Medulla oblongata (tissue), 1 donor: ENCODE measurements at regions not wholly inside any gene's neighbourhood (a gene's known extent, or its start where the extent isn't known, plus 50 kb on each side); places are given as distances from the start of the nearest gene placed in this dataset.
A peak's percentile ranks its signal among the peaks of the same experiment; 100 is the strongest.
"Not testable (repeated sequence)": the region's sequence is repeated elsewhere in the genome, so short reads cannot be mapped to it uniquely, and the experiment has no call there.

Experiments
- DNase-seq: peaks from one replicate; pipeline ENCODE4 v3.0.0-alpha.2; 2015; ENCODE audit errors: extremely low spot score

DNA sequence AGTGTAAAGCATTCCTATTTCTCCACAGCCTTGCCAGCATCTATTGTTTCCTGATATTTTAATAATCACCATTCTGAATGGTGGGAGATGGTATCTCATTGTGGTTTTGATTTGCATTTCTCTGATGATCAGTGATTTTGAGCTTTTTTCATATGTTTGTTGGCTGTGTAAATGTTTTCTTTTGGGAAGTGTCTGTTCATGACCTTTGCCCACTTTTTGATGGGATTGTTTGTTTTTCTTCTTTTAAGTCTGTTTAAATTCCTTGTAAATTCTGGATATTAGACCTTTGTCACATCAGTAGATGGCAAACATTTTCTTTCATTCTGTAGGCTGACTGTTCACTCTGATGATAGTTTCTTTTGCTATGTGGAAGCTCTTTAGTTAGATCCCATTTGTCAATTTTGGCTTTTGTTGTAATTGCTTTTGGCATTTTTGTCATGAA is 461.5 kb upstream of the GCFC2 start:
- not testable (repeated sequence) for DNase-seq

GRCh38 chr2:76170856-76171255 is 460.1 kb upstream of the GCFC2 start:
- DNase-seq, result no peak

DNA sequence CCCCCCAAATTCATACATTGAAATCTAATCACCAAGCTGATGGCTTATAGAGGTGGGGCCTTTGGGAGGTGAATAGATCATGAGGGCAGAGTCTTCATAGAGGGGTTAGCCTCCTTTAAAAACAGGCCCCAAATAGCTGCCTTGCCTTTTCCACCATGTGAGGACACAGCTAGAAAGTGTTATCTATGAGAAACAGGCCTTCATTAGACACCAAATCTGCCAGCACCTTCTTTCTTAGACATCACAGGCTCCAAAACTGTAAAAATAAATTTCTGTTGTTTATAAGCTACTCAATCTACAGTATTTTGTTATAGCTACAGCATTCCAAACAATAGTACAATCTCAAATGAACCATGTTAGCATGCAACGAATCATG is 459.3 kb upstream of the GCFC2 start:
- DNase-seq, result no peak

DNA sequence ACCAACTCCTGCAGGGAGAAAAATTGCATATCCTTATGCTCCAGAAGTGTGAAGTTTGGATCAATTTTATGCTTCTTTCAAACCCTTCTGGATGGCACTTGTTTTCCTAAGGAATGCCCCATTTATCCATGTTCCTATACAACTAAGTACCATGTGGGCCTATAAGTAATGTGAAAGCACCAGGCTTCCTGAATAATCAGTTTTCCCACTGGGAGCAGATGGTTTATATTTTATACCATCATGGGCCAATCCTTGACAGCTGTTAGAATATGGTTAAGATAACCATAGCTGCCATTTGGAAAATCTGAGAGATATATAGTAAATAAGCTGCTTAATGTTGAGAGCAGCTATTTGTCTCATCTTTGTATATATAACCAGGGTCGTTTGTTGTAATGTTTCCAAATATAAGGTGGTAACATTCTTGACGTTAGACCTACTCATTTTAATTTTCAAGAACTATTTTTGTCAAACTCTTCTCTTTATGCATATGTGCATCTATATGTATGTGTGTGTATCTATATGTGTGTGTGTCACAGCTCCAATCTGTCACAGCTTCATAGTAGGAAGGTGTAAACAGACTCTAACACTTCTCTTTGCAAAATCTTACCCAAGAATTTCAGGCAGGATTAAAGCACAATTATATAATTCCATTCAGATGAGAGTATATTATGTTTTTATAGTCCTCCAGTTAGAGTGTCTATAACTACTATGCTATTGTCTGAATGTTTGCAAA is 458.7 kb upstream of the GCFC2 start:
- DNase-seq, result no peak

GRCh38 chr2:76163860-76164259 is 453.1 kb upstream of the GCFC2 start:
- DNase-seq, result no peak

GRCh38 chr2:76160670-76161069 is 450.0 kb upstream of the GCFC2 start:
- DNase-seq, result no peak

- DNase-seq, result no peak
These were observed 448.4 kb upstream of the GCFC2 start for GRCh38 chr2:76159042-76159648.

- DNase-seq, result no peak
These were observed 446.8 kb upstream of the GCFC2 start for GRCh38 chr2:76157531-76157930.

DNA sequence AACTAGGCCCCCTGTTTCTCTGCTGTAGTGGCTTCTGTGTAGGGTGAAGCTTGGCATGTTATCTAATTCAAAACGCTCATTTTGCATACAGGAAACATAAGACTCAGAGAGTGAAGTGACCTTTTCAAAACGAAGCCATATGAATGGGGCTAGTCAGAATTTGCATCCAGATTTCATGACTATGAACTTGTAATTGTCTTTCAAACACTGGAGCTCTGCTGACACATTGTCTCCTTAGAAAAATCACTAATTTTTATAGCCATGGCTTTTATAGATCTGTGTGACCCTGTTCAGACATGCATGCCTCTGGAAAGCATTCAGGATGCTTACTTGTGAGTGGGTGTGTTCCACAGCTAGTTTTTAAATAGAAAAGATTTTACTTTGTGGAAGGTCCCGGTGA is 444.3 kb upstream of the GCFC2 start:
- no peak for DNase-seq

- no peak for DNase-seq
These were observed 439.1 kb upstream of the GCFC2 start for GRCh38 chr2:76149846-76150245.

DNA sequence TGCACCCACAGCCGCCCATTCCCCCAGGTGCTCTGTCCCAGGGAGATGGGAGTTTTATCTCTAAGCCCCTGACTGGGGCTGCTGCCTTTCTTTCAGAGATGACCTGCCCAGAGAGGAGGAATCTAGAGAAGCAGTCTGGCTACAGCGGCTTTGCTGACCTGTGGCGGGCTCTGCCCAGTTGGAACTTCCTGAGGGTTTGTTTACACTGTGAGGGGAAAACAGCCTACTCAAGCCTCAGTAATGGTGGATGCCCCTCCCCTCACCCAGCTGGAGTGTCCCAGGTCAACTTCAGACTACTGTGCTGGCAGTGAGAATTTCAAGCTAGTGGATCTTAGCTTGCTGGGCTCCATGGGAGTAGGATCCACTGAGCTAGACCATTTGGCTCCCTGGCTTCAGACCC is 428.6 kb upstream of the GCFC2 start:
- not testable (repeated sequence) for DNase-seq

- no peak for DNase-seq
These were observed 417.9 kb upstream of the GCFC2 start for GRCh38 chr2:76128622-76129021.

- peak; percentile 40 for DNase-seq
These were observed 409.5 kb upstream of the GCFC2 start for GRCh38 chr2:76120176-76120575.

GRCh38 chr2:76089683-76090082 is 379.0 kb upstream of the GCFC2 start:
- DNase-seq, result no peak

GRCh38 chr2:76083248-76083647 is 372.5 kb upstream of the GCFC2 start:
- no peak for DNase-seq

- DNase-seq, result no peak
These were observed 371.8 kb upstream of the GCFC2 start for GRCh38 chr2:76082509-76082908.

GRCh38 chr2:76080154-76080553 is 369.4 kb upstream of the GCFC2 start:
- no peak for DNase-seq

GRCh38 chr2:76075126-76075525 is 364.4 kb upstream of the GCFC2 start:
- DNase-seq, result no peak

DNA sequence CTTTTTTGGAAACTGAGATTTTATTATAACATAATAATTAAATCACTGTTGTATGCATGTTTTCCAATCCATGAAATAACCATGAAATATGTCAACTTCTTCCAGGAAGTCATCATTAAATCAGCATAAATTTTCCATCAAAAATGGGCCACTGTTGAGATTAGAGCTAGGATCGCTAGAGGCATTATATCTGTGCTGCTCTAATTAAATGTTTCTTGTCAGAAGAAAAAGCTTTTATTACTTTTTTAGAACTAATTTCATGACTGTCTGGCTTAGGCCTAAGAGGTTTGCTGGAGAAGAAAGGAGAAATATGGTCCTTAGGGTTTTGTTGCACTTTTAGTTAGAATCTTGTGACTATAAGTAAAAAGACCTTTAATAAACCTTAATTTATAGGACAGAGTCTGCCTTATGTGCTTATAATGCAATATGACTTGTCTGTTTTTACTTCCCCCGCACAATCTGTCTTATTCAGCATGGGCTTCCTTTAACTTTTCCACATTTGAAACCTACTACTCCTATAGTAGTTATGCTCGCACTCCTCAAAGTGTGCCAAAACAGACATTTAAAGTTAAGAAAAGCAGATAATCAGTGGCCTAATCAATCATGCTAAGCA is 363.4 kb upstream of the GCFC2 start:
- DNase-seq, result no peak

DNA sequence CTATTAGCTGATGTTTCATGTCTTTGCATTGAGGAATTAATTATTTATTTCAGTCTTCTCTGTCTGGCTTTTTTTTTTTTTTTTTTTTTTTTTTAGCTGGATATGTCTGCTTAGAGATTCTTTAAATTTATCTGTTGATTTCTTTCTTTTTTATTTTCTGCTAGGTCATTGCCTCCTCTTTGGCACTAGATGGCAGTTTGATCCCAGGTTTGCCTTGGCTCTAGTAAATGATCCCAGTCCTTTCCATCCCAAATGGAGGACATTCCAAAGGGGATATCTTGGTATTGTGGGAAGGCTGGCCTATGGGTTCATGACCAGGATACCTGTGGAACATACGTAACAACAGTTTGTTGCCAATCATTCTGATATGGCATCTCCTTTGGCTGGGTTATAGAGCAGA is 339.5 kb upstream of the GCFC2 start:
- no peak for DNase-seq

DNA sequence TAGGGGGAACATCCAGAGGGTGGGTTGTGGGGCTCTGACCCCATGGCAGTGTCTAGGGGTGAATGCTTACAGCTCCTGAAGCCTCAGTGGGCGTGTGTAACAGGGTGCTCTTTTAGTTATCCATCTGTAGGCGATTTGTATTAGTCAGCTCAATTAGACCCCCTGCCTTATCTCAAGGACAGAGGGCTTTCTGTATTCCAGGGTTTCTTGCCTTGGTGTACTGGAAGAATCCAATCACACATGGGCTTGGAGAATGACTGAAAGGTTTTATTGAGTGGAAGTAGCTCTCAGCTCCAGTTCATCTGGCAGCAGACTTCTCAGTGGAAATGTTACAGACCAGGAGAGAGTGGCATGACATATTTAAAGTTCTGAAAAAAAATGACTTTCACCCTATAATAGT is 334.0 kb upstream of the GCFC2 start:
- DNase-seq, result no peak

GRCh38 chr2:76039505-76039904 is 328.8 kb upstream of the GCFC2 start:
- no peak for DNase-seq

GRCh38 chr2:76027761-76028160 is 317.0 kb upstream of the GCFC2 start:
- DNase-seq, result no peak
